ENCODE measurements at regions not wholly inside any gene's neighbourhood (a gene's known extent, or its start where the extent isn't known, plus 50 kb on each side); places are given as distances from the start of the nearest gene placed in this dataset.

GRCh38 chr21:26776310-26777021, 68.7 kb downstream of the ADAMTS1 start:
- Mint-ChIP-seq H3K4me3 (no peak overlapping the region), H3K27me3 (ENCODE audit: low read depth, poor library complexity) (no peaks in the 10 kb centered on the region), H3K36me3 (ENCODE audit: low read depth) (no peaks in the 10 kb centered on the region), H3K27ac (no peak overlapping the region), H3K4me1 (peaks cover 13% of the 10 kb centered on the region), H3K9me3 (peaks cover 3% of the 10 kb centered on the region)
- TF ChIP-seq, protein P1, sequence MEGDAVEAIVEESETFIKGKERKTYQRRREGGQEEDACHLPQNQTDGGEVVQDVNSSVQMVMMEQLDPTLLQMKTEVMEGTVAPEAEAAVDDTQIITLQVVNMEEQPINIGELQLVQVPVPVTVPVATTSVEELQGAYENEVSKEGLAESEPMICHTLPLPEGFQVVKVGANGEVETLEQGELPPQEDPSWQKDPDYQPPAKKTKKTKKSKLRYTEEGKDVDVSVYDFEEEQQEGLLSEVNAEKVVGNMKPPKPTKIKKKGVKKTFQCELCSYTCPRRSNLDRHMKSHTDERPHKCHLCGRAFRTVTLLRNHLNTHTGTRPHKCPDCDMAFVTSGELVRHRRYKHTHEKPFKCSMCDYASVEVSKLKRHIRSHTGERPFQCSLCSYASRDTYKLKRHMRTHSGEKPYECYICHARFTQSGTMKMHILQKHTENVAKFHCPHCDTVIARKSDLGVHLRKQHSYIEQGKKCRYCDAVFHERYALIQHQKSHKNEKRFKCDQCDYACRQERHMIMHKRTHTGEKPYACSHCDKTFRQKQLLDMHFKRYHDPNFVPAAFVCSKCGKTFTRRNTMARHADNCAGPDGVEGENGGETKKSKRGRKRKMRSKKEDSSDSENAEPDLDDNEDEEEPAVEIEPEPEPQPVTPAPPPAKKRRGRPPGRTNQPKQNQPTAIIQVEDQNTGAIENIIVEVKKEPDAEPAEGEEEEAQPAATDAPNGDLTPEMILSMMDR (IDR thresholded peaks at IDR 0.05) = no peak
- DNase-seq = no peak

- no peak for DNase-seq
- Mint-ChIP-seq H3K9me3 (no peaks in the 10 kb centered on the region), H3K27me3 (ENCODE audit: low read depth, poor library complexity) (peaks cover 3% of the 10 kb centered on the region), H3K27ac (no peak overlapping the region), H3K36me3 (ENCODE audit: low read depth) (no peaks in the 10 kb centered on the region), H3K4me3 (no peak overlapping the region), H3K4me1 (peaks cover 13% of the 10 kb centered on the region)
- TF ChIP-seq, protein P1 (IDR thresholded peaks at IDR 0.05) = no peak
Measured at GRCh38 chr21:26773058-26773457, 72.2 kb downstream of the ADAMTS1 start.

GRCh38 chr21:26769613-26770188, 75.5 kb downstream of the ADAMTS1 start:
- TF ChIP-seq, protein P1 (IDR thresholded peaks at IDR 0.05) = peak; percentile 52
- Mint-ChIP-seq H3K27ac (no peak overlapping the region), H3K4me1 (no peaks in the 10 kb centered on the region), H3K9me3 (no peaks in the 10 kb centered on the region), H3K27me3 (ENCODE audit: low read depth, poor library complexity) (peaks cover 3% of the 10 kb centered on the region), H3K36me3 (ENCODE audit: low read depth) (no peaks in the 10 kb centered on the region), H3K4me3 (no peak overlapping the region)
- DNase-seq = peak; percentile 5

DNA sequence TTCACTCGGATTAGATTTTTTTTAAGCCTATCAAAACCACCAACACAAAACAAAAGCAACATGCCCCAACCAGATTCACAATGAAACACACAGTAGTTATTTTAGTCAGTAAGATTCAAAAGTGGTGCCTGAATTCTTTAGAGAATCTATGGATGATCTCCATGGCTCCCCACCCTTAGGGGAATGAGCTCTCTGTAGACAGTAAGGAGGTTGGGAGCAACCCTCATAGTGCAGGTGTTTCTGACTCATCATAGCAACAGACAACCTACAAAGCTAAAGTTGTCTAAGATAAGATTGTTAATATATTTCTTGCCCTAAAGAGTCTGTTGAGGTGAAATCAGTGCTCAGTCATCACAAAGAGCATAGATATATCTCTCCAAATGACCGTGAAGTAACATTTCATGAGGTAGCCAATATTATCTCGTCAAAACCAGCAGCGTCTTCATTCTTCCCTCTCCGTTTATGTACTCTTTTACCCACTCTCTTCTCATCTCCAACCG, 78.3 kb downstream of the ADAMTS1 start:
- H3K27ac Mint-ChIP-seq = no peak overlapping the region
- H3K27me3 Mint-ChIP-seq (ENCODE audit: low read depth, poor library complexity) = peaks cover 3% of the 10 kb centered on the region
- no peak for DNase-seq
- H3K4me3 Mint-ChIP-seq = no peak overlapping the region
- H3K9me3 Mint-ChIP-seq = no peaks in the 10 kb centered on the region
- H3K4me1 Mint-ChIP-seq = no peaks in the 10 kb centered on the region
- no peaks in the 10 kb centered on the region for H3K36me3 Mint-ChIP-seq (ENCODE audit: low read depth)
- TF ChIP-seq, protein P1 (IDR thresholded peaks at IDR 0.05) = no peak

DNA sequence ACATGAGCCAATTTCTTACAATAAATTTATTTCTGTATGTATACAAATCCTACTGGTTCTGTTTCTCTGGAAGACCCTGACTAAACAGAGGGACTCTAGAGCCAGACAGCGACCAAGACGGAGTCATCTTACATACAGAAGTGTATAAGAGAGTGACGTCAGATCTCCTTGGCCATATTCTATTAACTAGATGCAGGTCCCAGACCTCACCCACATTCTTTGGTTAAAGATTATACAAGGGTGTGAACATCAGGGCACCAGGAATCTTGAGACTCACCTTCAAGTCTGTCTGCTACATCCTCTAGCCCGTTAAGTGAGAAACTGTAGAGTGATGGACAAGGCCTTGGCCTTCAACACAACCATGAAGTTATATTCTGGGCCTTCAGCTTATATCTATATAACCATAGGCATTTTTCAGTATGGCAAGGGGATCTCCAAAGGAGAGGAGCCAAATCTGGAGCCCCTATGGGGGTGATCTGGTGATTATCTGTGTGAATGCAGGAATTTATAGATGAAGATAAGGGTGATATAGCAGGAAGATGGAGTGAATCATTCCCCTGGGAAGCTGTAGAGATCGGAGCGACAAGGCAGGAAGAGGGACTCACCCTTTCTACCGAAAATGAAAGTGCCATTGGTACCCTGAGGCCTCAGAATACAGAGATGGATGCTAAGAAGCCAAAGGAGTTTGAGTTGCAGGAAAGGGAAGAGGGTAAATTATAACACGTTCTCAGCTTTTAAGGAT, 83.9 kb downstream of the ADAMTS1 start:
- no peak overlapping the region for H3K27ac Mint-ChIP-seq
- TF ChIP-seq, protein P1 (IDR thresholded peaks at IDR 0.05) = no peak
- no peaks in the 10 kb centered on the region for H3K9me3 Mint-ChIP-seq
- DNase-seq = no peak
- H3K27me3 Mint-ChIP-seq (ENCODE audit: low read depth, poor library complexity) = peaks cover 6% of the 10 kb centered on the region
- no peaks in the 10 kb centered on the region for H3K4me1 Mint-ChIP-seq
- no peaks in the 10 kb centered on the region for H3K36me3 Mint-ChIP-seq (ENCODE audit: low read depth)
- H3K4me3 Mint-ChIP-seq = no peak overlapping the region
